DOHH2 (cell line): ENCODE measurements at regions not wholly inside any gene's neighbourhood (a gene's known extent, or its start where the extent isn't known, plus 50 kb on each side); places are given as distances from the start of the nearest gene placed in this dataset.

ENCODE experiments used
- H3F3A ChIP-seq: fragments of 200-600 bp; sonication (generic), shearing (Covaris generic); 2 replicates; pipeline ENCODE4 v1.6.0; 2016; ENCODE audit warnings: antibody characterized with exemption, mild to moderate bottlenecking; ENCODE audit not compliant: control insufficient read depth, insufficient read depth
- H3K27ac ChIP-seq: fragments of 200-600 bp; sonication (generic); 2 replicates; pipeline ENCODE4 v1.5.1; 2014; ENCODE audit warnings: low read depth, mild to moderate bottlenecking, low read length, moderate library complexity
- H3K27me3 ChIP-seq: fragments of 200-600 bp; sonication (generic); 2 replicates; pipeline ENCODE4 v1.6.1; 2014; ENCODE audit warnings: mild to moderate bottlenecking, low read length, mixed read lengths; ENCODE audit not compliant: control insufficient read depth
- H3K36me3 ChIP-seq: fragments of 200-600 bp; sonication (generic); 2 replicates; pipeline ENCODE4 v1.6.1; 2014; ENCODE audit warnings: mild to moderate bottlenecking, low read length, moderate library complexity, mixed read lengths; ENCODE audit not compliant: control insufficient read depth
- H3K4me1 ChIP-seq: fragments of 200-600 bp; sonication (generic); 2 replicates; pipeline ENCODE4 v1.6.1; 2014; ENCODE audit warnings: mild to moderate bottlenecking, low read length, mixed read lengths; ENCODE audit not compliant: control insufficient read depth
- H3K4me2 ChIP-seq: fragments of 200-600 bp; sonication (generic); 2 replicates; pipeline ENCODE4 v1.6.0; 2014; ENCODE audit warnings: mild to moderate bottlenecking, low read length, moderate library complexity
- H3K4me3 ChIP-seq: fragments of 200-600 bp; sonication (generic); 2 replicates; pipeline ENCODE4 v1.5.1; 2014; ENCODE audit warnings: mild to moderate bottlenecking, low read length, mixed read lengths
- H3K79me2 ChIP-seq: fragments of 200-600 bp; sonication (generic); 2 replicates; pipeline ENCODE4 v1.6.1; 2014; ENCODE audit warnings: mild to moderate bottlenecking, low read length, mixed read lengths; ENCODE audit not compliant: control insufficient read depth
- H3K9me2 ChIP-seq: fragments of 200-600 bp; sonication (generic); replicated peaks from 2 replicates; pipeline ENCODE4 v1.6.1; 2014; ENCODE audit warnings: mild to moderate bottlenecking, low read length, mixed read lengths; ENCODE audit not compliant: control insufficient read depth
- H3K9me3 ChIP-seq: fragments of 200-600 bp; sonication (generic); 2 replicates; pipeline ENCODE4 v1.6.1; 2014; ENCODE audit warnings: antibody characterized with exemption, low read length, mixed read lengths; ENCODE audit not compliant: control insufficient read depth, insufficient read depth
- H4K20me1 ChIP-seq: fragments of 200-600 bp; sonication (generic); 2 replicates; pipeline ENCODE4 v1.6.0; 2014; ENCODE audit warnings: low read depth, mild to moderate bottlenecking, antibody characterized with exemption, low read length, moderate library complexity; ENCODE audit not compliant: control insufficient read depth, insufficient read depth
- EZH2phosphoT487 ChIP-seq: fragments of 200-600 bp; sonication (generic); IDR thresholded peaks from 2 replicates; pipeline ENCODE4 v1.6.1; 2017; ENCODE audit warnings: borderline replicate concordance, mild to moderate bottlenecking, antibody characterized with exemption, low read length, moderate library complexity, mixed read lengths
- TF ChIP-seq, protein P1 (sequence below): fragments of 200-600 bp; sonication (generic); IDR thresholded peaks from one replicate; pipeline ENCODE4 v1.5.1; 2014; ENCODE audit warnings: antibody characterized with exemption, mild to moderate bottlenecking, low read depth, low read length; ENCODE audit not compliant: poor library complexity, severe bottlenecking

DNA sequence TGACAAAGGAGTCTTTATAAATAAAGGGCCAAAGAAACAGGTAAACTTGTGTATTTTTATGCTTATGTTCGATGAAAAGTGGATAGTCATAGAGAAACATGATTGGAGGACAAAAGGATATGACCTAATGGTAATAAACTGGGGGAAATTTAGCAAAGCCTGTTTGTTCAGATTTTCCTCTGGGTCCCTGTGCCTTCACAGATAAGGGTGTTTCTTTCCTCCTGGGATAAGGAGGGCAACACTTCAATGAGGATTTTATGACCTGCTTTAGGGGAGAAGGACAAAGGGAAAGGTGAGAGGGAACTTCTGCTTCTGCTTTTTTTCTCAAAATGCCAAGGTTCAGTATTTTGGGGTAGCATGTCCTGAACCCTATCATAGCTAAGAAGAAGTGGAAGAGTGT is 531.3 kb upstream of the ALCAM start:
- no peaks in the 10 kb centered on the region for H3K36me3 ChIP-seq
- TF ChIP-seq, protein P1, sequence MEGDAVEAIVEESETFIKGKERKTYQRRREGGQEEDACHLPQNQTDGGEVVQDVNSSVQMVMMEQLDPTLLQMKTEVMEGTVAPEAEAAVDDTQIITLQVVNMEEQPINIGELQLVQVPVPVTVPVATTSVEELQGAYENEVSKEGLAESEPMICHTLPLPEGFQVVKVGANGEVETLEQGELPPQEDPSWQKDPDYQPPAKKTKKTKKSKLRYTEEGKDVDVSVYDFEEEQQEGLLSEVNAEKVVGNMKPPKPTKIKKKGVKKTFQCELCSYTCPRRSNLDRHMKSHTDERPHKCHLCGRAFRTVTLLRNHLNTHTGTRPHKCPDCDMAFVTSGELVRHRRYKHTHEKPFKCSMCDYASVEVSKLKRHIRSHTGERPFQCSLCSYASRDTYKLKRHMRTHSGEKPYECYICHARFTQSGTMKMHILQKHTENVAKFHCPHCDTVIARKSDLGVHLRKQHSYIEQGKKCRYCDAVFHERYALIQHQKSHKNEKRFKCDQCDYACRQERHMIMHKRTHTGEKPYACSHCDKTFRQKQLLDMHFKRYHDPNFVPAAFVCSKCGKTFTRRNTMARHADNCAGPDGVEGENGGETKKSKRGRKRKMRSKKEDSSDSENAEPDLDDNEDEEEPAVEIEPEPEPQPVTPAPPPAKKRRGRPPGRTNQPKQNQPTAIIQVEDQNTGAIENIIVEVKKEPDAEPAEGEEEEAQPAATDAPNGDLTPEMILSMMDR, result no peak
- TF ChIP-seq EZH2phosphoT487, result no peak
- H3K27me3 ChIP-seq, result no peaks in the 10 kb centered on the region
- H3K79me2 ChIP-seq, result no peaks in the 10 kb centered on the region
- H3K9me3 ChIP-seq, result no peaks in the 10 kb centered on the region
- H3K4me1 ChIP-seq, result no peaks in the 10 kb centered on the region
- no peak overlapping the region for H3K4me3 ChIP-seq
- no peaks in the 10 kb centered on the region for H3K9me2 ChIP-seq
- H3F3A ChIP-seq, result no peaks in the 10 kb centered on the region
- no peaks in the 10 kb centered on the region for H4K20me1 ChIP-seq
- no peak overlapping the region for H3K27ac ChIP-seq
- H3K4me2 ChIP-seq, result no peak overlapping the region

- Histone ChIP-seq H3K36me3 (no peaks in the 10 kb centered on the region), H3K4me2 (no peak overlapping the region), H3K4me3 (no peak overlapping the region), H3K9me3 (no peaks in the 10 kb centered on the region; the same call in 1 of the 2 replicates), H3F3A (no peaks in the 10 kb centered on the region), H3K9me2 (no peaks in the 10 kb centered on the region), H3K27ac (no peak overlapping the region), H3K79me2 (no peaks in the 10 kb centered on the region), H3K4me1 (no peaks in the 10 kb centered on the region), H3K27me3 (no peaks in the 10 kb centered on the region), H4K20me1 (no peaks in the 10 kb centered on the region)
- TF ChIP-seq, protein P1, result no peak
- no peak for TF ChIP-seq EZH2phosphoT487
These were observed 520.4 kb upstream of the ALCAM start for GRCh38 chr3:104846270-104846669.

GRCh38 chr3:104849070-104849469 is 517.6 kb upstream of the ALCAM start:
- no peaks in the 10 kb centered on the region for H3K27me3 ChIP-seq
- H3K9me2 ChIP-seq, result no peaks in the 10 kb centered on the region
- H4K20me1 ChIP-seq, result no peaks in the 10 kb centered on the region
- H3K36me3 ChIP-seq, result no peaks in the 10 kb centered on the region
- no peaks in the 10 kb centered on the region for H3F3A ChIP-seq
- no peaks in the 10 kb centered on the region for H3K79me2 ChIP-seq
- H3K4me2 ChIP-seq, result no peak overlapping the region
- no peak overlapping the region for H3K4me3 ChIP-seq
- no peak overlapping the region for H3K27ac ChIP-seq
- H3K4me1 ChIP-seq, result no peaks in the 10 kb centered on the region
- no peaks in the 10 kb centered on the region; the same call in 1 of the 2 replicates for H3K9me3 ChIP-seq
- no peak for TF ChIP-seq EZH2phosphoT487
- TF ChIP-seq, protein P1, result no peak

- TF ChIP-seq EZH2phosphoT487, result no peak
- TF ChIP-seq, protein P1, result no peak
- H3K27me3 ChIP-seq, result no peaks in the 10 kb centered on the region
- no peak overlapping the region for H3K4me2 ChIP-seq
- H3K4me1 ChIP-seq, result no peaks in the 10 kb centered on the region
- H3K79me2 ChIP-seq, result no peaks in the 10 kb centered on the region
- no peaks in the 10 kb centered on the region for H4K20me1 ChIP-seq
- no peaks in the 10 kb centered on the region for H3K9me3 ChIP-seq
- H3K4me3 ChIP-seq, result no peak overlapping the region
- no peaks in the 10 kb centered on the region for H3F3A ChIP-seq
- H3K36me3 ChIP-seq, result no peaks in the 10 kb centered on the region
- H3K27ac ChIP-seq, result no peak overlapping the region
- H3K9me2 ChIP-seq, result no peaks in the 10 kb centered on the region
These were observed 512.2 kb upstream of the ALCAM start for GRCh38 chr3:104854468-104854867.
